Left ventricle myocardium superior (tissue), 1 donor: ENCODE measurements at regions not wholly inside any gene's neighbourhood (a gene's known extent, or its start where the extent isn't known, plus 50 kb on each side); places are given as distances from the start of the nearest gene placed in this dataset.
"Not testable (repeated sequence)": the region's sequence is repeated elsewhere in the genome, so short reads cannot be mapped to it uniquely, and the experiment has no call there.

Source experiments
- ATAC-seq: fragments of 200-7000 bp; cut with Tn5 transposase; one replicate; pipeline ENCODE4 v1.9.1; 2020; ENCODE audit warnings: mild to moderate bottlenecking, moderate library complexity
- DNase-seq: peaks from one replicate; pipeline ENCODE4 v3.0.0-alpha.2; 2020
- intact Hi-C: fragments of 100-400 bp; cut with micrococcal nuclease; formaldehyde crosslinking; loops from one replicate; pipeline ENCODE4 v1.11.0; 2022
- donor health status: DM: no; HTN: yes; CAD: no; lungs with severe emphysema.

- ATAC-seq (no peak), DNase-seq (no peak)
- intact Hi-C loops: no loop called here
These were observed 449.7 kb upstream of the KLHL4 start for GRCh38 chrX:87067795-87068369.

GRCh38 chrX:87078231-87078630, 439.4 kb upstream of the KLHL4 start:
- DNase-seq: no peak
- ATAC-seq: no peak
- intact Hi-C loops: no loop called here

- DNase-seq (no peak), ATAC-seq (no peak)
- intact Hi-C loops: no loop called here
These were observed 419.1 kb upstream of the KLHL4 start for GRCh38 chrX:87098477-87098876.

GRCh38 chrX:87105131-87105530, 412.5 kb upstream of the KLHL4 start:
- no peak for ATAC-seq
- intact Hi-C loops: no loop called here
- DNase-seq: no peak

GRCh38 chrX:87110142-87110541, 407.5 kb upstream of the KLHL4 start:
- DNase-seq: no peak
- no peak for ATAC-seq
- intact Hi-C loops: no loop called here

GRCh38 chrX:87140800-87141483, 376.7 kb upstream of the KLHL4 start:
- intact Hi-C loops: no loop called here
- ATAC-seq (no peak), DNase-seq (no peak)

- no peak for ATAC-seq
- no peak for DNase-seq
- intact Hi-C loops: no loop called here
These were observed 357.1 kb upstream of the KLHL4 start for GRCh38 chrX:87160435-87161010.

- intact Hi-C loops: no loop called here
- ATAC-seq: no peak
- DNase-seq: no peak
These were observed 349.8 kb upstream of the KLHL4 start for GRCh38 chrX:87167841-87168240.

- ATAC-seq, intact Hi-C loops, DNase-seq: not testable (repeated sequence)
These were observed 339.6 kb upstream of the KLHL4 start for GRCh38 chrX:87178009-87178408.
